ENCODE measurements at regions not wholly inside any gene's neighbourhood (a gene's known extent, or its start where the extent isn't known, plus 50 kb on each side); places are given as distances from the start of the nearest gene placed in this dataset.

- Histone ChIP-seq H2AK5ac (ENCODE audit: insufficient read length, low read length) (no peak overlapping the region), H3K27ac (ENCODE audit: insufficient read length, low read depth, low read length) (no peak overlapping the region), H3K9me3 (ENCODE audit: control insufficient read depth, low read depth, low read length) (no peaks in the 10 kb centered on the region), H4K5ac (ENCODE audit: insufficient read length, low read depth, low read length) (no peak overlapping the region), H3K4me2 (ENCODE audit: insufficient read depth, insufficient read length, low read length) (no peak overlapping the region), H3K18ac (ENCODE audit: insufficient read length, low read depth, low read length) (no peak overlapping the region), H3K23ac (ENCODE audit: insufficient read length, low read depth, low read length) (no peak overlapping the region), H3K23me2 (ENCODE audit: insufficient read length, low read depth, low read length, poor library complexity, severe bottlenecking) (no peaks in the 10 kb centered on the region), H4K91ac (ENCODE audit: insufficient read length, low read depth, low read length) (no peak overlapping the region), H3K4me1 (ENCODE audit: insufficient read depth, low read length) (no peaks in the 10 kb centered on the region), H3T11ph (ENCODE audit: low read length) (no peak overlapping the region), H3K56ac (ENCODE audit: insufficient read length, low read depth, low read length) (no peak overlapping the region), H2BK120ac (ENCODE audit: low read depth, low read length, poor library complexity, severe bottlenecking) (no peak overlapping the region), H3K4ac (ENCODE audit: low read depth, low read length) (no peak overlapping the region), H2BK15ac (ENCODE audit: low read depth, low read length) (no peak overlapping the region), H2BK20ac (ENCODE audit: low read depth, low read length, poor library complexity, severe bottlenecking) (no peak overlapping the region), H4K8ac (replicated peaks; ENCODE audit: insufficient read length, low read depth, low read length) (no peak overlapping the region), H2AFZ (ENCODE audit: low read length) (no peak overlapping the region), H2BK5ac (ENCODE audit: insufficient read length, low read length) (no peak overlapping the region), H3K9ac (ENCODE audit: extremely low read depth, insufficient read length, low read length) (no peak overlapping the region), H3K27me3 (ENCODE audit: insufficient read depth, low read length) (no peaks in the 10 kb centered on the region), H4K20me1 (ENCODE audit: control insufficient read depth, insufficient read depth, insufficient read length) (no peaks in the 10 kb centered on the region), H2BK12ac (ENCODE audit: insufficient read length, low read depth, low read length) (no peak overlapping the region), H3K14ac (ENCODE audit: insufficient read depth, low read length) (no peak overlapping the region), H3K79me1 (ENCODE audit: insufficient read depth, low read depth, low read length, poor library complexity, severe bottlenecking) (no peaks in the 10 kb centered on the region), H3K79me2 (ENCODE audit: insufficient read depth, low read length) (no peaks in the 10 kb centered on the region)
- Mint-ChIP-seq H3K27me3 (ENCODE audit: low read depth) (no peaks in the 10 kb centered on the region), H3K4me3 (no peak overlapping the region), H3K4me1 (no peaks in the 10 kb centered on the region), H3K36me3 (ENCODE audit: insufficient read depth in 1 of 3, low read depth in 3 of 3) (no peaks in the 10 kb centered on the region; a peak in 1 of 7 replicates), H3K27ac (no peak overlapping the region; a peak in 1 of 7 replicates), H3K9me3 (no peaks in the 10 kb centered on the region)
- no CpG with 5 or more reads among the region's 6 CpGs for WGBS (ENCODE audit: extremely low coverage, insufficient read length, low lambda C conversion rate)
- DNase-seq: no peak
- no peak for TF ChIP-seq CTCF (conservative IDR thresholded peaks at IDR 0.05)
Observed at GRCh38 chr5:86101966-86102365, 515.8 kb upstream of the COX7C start.

All from H9 (cell line).